HepG2 (cell line): ENCODE measurements at regions not wholly inside any gene's neighbourhood (a gene's known extent, or its start where the extent isn't known, plus 50 kb on each side); places are given as distances from the start of the nearest gene placed in this dataset.

Source experiments
- CEBPG ChIP-seq: IDR thresholded peaks from 2 replicates; pipeline ENCODE4 v1.6.1; 2016
- IRF2 ChIP-seq: IDR thresholded peaks from 2 replicates; pipeline ENCODE4 v1.6.1; 2018; ENCODE audit warnings: missing genetic modification reagents, missing compliant biosample characterization
- KDM5A ChIP-seq: fragments of 200-600 bp; sonication (generic); IDR thresholded peaks from 2 replicates; pipeline ENCODE4 v1.7.0; 2018; ENCODE audit warnings: antibody characterized with exemption, mild to moderate bottlenecking, low read length, borderline replicate concordance
- KLF6 ChIP-seq: IDR thresholded peaks from 2 replicates; pipeline ENCODE4 v1.8.0; 2016; ENCODE audit warnings: missing biosample characterization, missing genetic modification reagents
- NR2F1 ChIP-seq, 2 experiments: fragments of 450-650 bp in 1 of 2; formaldehyde crosslinking in 1 of 2; IDR thresholded peaks; 2 replicates each; pipeline versions ENCODE4 v1.5.0 to v1.6.1; 2016 to 2020; ENCODE audit warnings: mild to moderate bottlenecking in 1 of 2, missing compliant biosample characterization in 1 of 2, missing genetic modification reagents in 1 of 2, moderate library complexity in 1 of 2
- THAP11 ChIP-seq: IDR thresholded peaks from 2 replicates; pipeline ENCODE4 v1.6.1; 2016; ENCODE audit warnings: missing biosample characterization, missing genetic modification reagents
- ZNF510 ChIP-seq: sonication (generic); formaldehyde crosslinking; IDR thresholded peaks from 2 replicates; pipeline ENCODE4 v1.4.0; 2020; ENCODE audit warnings: low read depth, mild to moderate bottlenecking, missing genetic modification reagents
- ZNF607 ChIP-seq: sonication (generic); formaldehyde crosslinking; IDR thresholded peaks from 2 replicates; pipeline ENCODE4 v1.5.1; 2020; ENCODE audit warnings: missing genetic modification reagents, mild to moderate bottlenecking, borderline replicate concordance
- TF ChIP-seq, protein P1 (sequence below): sonication (generic); formaldehyde crosslinking; IDR thresholded peaks from 2 replicates; pipeline ENCODE4 v1.4.0; 2020; ENCODE audit warnings: mild to moderate bottlenecking, missing genetic modification reagents
- TF ChIP-seq, protein P2 (sequence below): conservative IDR thresholded peaks from 2 replicates; pipeline ENCODE4 v1.6.1; 2018; ENCODE audit warnings: missing genetic modification reagents
- TF ChIP-seq, protein P3 (sequence below): sonication (generic); formaldehyde crosslinking; IDR thresholded peaks from 2 replicates; pipeline ENCODE4 v1.4.0; 2020; ENCODE audit warnings: missing genetic modification reagents, borderline replicate concordance

DNA sequence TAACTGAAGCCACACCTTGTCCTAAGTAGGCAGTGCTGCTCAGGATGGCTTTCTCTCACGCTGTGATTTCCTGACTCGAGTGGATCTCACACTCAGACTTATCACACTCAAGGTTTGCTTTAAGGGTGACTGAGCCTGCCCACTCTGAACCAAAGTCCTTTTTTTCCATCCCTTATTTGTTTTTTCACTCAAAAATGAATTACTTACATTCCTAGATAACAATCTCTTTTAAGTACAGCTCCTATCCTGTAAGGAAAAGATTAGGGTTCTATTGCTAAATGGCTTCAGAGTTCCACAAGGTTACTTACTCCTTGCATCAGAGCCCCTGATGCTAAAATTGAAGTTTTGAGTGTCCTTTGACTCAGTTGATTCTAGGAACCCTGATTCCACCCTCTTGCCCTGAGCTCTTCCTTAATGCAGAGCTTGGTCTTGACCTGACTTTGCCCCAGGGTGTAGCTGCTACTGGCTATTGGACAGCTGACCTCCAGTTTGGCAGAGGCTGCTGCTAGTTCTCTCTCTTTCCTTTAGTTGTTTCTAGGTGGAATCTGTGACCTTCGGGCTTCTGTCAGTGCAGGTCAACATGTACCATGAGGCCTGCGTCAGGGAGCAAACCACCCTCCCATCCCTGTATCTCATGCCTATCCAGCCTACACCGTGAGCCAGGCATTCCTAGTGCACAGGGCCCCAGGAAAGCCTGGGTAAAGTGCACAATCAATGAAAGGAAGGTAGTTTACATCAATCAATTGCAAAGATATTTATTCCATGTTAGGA is 80.1 kb upstream of the CD55 start (continued):
- TF ChIP-seq ZNF510 (CRISPR knock-in tag) (no peak), IRF2 (CRISPR knock-in tag) (0 out of 2 replicates have a peak, but pooled peaks have one; percentile 50), THAP11 (CRISPR knock-in tag) (peak; percentile 52), NR2F1 (CRISPR knock-in tag; IDR thresholded peaks at IDR 0.05) (peak in 1 of 2 experiments; percentile 76; a peak in 1 of 4 replicates), CEBPG (CRISPR knock-in tag) (peak; percentile 66), ZNF607 (CRISPR knock-in tag) (peak; percentile 46; the same call in 1 of the 2 replicates), KLF6 (CRISPR knock-in tag) (no peak), KDM5A (no peak)
- TF ChIP-seq, protein P1, sequence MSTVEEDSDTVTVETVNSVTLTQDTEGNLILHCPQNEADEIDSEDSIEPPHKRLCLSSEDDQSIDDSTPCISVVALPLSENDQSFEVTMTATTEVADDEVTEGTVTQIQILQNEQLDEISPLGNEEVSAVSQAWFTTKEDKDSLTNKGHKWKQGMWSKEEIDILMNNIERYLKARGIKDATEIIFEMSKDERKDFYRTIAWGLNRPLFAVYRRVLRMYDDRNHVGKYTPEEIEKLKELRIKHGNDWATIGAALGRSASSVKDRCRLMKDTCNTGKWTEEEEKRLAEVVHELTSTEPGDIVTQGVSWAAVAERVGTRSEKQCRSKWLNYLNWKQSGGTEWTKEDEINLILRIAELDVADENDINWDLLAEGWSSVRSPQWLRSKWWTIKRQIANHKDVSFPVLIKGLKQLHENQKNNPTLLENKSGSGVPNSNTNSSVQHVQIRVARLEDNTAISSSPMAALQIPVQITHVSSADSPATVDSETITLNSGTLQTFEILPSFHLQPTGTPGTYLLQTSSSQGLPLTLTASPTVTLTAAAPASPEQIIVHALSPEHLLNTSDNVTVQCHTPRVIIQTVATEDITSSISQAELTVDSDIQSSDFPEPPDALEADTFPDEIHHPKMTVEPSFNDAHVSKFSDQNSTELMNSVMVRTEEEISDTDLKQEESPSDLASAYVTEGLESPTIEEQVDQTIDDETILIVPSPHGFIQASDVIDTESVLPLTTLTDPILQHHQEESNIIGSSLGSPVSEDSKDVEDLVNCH (CRISPR knock-in tag) = no peak
- TF ChIP-seq, protein P2, sequence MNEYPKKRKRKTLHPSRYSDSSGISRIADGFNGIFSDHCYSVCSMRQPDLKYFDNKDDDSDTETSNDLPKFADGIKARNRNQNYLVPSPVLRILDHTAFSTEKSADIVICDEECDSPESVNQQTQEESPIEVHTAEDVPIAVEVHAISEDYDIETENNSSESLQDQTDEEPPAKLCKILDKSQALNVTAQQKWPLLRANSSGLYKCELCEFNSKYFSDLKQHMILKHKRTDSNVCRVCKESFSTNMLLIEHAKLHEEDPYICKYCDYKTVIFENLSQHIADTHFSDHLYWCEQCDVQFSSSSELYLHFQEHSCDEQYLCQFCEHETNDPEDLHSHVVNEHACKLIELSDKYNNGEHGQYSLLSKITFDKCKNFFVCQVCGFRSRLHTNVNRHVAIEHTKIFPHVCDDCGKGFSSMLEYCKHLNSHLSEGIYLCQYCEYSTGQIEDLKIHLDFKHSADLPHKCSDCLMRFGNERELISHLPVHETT (CRISPR knock-in tag) = no peak
- TF ChIP-seq, protein P3, sequence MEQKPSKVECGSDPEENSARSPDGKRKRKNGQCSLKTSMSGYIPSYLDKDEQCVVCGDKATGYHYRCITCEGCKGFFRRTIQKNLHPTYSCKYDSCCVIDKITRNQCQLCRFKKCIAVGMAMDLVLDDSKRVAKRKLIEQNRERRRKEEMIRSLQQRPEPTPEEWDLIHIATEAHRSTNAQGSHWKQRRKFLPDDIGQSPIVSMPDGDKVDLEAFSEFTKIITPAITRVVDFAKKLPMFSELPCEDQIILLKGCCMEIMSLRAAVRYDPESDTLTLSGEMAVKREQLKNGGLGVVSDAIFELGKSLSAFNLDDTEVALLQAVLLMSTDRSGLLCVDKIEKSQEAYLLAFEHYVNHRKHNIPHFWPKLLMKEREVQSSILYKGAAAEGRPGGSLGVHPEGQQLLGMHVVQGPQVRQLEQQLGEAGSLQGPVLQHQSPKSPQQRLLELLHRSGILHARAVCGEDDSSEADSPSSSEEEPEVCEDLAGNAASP (CRISPR knock-in tag) = 0 out of 2 replicates have a peak, but pooled peaks have one; percentile 56
